ENCODE measurements at regions not wholly inside any gene's neighbourhood (a gene's known extent, or its start where the extent isn't known, plus 50 kb on each side); places are given as distances from the start of the nearest gene placed in this dataset.

DNA sequence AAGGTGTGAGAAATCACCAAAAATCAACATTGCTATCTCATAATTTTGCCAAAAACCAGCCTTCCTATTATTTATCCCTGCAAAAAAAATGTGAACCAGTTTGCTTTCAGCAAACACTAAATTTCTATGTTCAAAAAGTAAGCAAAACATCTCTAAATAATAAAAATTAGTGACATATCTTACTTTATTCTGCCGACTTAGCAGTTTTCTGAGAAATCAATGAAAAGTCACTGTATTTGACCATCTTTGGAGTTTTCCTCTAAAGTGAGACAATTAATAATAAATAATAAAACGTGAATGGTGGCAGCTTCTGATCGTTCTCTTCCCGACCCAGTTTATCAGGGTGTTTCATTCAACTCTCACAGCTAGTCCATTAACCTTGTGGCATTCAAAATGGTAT, 158.6 kb upstream of the TARS1 start:
- no peak overlapping the region for H3K27ac ChIP-seq
- no peaks in the 10 kb centered on the region for H3K27me3 ChIP-seq
- TF ChIP-seq, protein P1, sequence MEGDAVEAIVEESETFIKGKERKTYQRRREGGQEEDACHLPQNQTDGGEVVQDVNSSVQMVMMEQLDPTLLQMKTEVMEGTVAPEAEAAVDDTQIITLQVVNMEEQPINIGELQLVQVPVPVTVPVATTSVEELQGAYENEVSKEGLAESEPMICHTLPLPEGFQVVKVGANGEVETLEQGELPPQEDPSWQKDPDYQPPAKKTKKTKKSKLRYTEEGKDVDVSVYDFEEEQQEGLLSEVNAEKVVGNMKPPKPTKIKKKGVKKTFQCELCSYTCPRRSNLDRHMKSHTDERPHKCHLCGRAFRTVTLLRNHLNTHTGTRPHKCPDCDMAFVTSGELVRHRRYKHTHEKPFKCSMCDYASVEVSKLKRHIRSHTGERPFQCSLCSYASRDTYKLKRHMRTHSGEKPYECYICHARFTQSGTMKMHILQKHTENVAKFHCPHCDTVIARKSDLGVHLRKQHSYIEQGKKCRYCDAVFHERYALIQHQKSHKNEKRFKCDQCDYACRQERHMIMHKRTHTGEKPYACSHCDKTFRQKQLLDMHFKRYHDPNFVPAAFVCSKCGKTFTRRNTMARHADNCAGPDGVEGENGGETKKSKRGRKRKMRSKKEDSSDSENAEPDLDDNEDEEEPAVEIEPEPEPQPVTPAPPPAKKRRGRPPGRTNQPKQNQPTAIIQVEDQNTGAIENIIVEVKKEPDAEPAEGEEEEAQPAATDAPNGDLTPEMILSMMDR (IDR thresholded peaks at IDR 0.05): no peak
- peaks cover 0 to 23% (median 5%) of the 10 kb centered on the region in 9 donors for H3K4me1 ChIP-seq
- H3K4me3 ChIP-seq: no peak overlapping the region
- ATAC-seq (no peak), DNase-seq (no peak)
- H3K9me3 ChIP-seq: no peaks in the 10 kb centered on the region
- intact Hi-C loops (cut with DNase I): no loop called here
- 82 to 86% methylated on average over 4 of the region's 4 CpGs for WGBS, 2 donors
- no peaks in the 10 kb centered on the region for H3K36me3 ChIP-seq

DNA sequence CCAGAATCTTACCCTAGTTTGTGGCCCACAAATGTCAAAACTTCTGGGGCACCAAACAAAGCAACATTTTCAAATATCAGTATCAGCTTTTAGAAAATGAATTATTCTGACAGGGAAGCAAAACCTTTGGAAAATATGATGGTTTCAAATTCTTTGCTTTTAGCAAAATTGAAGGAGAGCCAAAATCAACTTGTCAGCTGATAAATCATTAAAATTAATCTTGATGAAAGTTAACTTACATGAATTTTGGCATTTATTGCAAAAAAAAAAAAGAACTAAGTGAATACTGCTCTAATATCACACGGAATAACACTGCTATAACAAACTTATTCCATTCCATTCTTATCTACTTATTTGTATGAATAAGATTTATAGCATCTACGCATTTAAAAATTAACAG, 158.1 kb upstream of the TARS1 start:
- H3K4me1 ChIP-seq: peaks cover 0 to 19% (median 5%) of the 10 kb centered on the region in 9 donors
- intact Hi-C loops (cut with DNase I): no loop called here
- ATAC-seq (no peak), DNase-seq (no peak)
- no peaks in the 10 kb centered on the region for H3K36me3 ChIP-seq
- no peaks in the 10 kb centered on the region for H3K27me3 ChIP-seq
- H3K27ac ChIP-seq: no peak overlapping the region
- 81 to 89% methylated on average over 2 of the region's 2 CpGs for WGBS, 2 donors
- TF ChIP-seq, protein P1 (IDR thresholded peaks at IDR 0.05): no peak
- no peaks in the 10 kb centered on the region for H3K9me3 ChIP-seq
- H3K4me3 ChIP-seq: no peak overlapping the region

DNA sequence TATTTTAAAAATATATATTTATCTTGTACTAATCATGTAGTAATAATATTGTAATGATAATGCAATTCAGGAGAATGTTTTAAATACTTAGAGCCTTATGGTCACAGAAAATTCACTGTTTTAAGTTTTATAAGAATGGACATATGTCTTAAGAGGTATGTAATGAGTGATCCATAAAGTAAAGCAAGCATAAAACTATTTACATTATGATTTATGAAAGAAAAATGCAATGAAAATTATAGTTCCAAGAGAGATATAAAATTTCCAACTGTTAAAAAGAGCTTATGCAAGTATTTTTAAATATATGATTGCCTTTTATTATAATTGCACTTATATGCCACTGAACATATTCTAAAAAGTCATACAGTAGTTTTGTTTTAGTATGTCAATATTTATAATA, 157.5 kb upstream of the TARS1 start:
- H3K4me3 ChIP-seq: no peak overlapping the region
- H3K9me3 ChIP-seq: no peaks in the 10 kb centered on the region
- H3K27me3 ChIP-seq: no peaks in the 10 kb centered on the region
- intact Hi-C loops (cut with DNase I): no loop called here
- TF ChIP-seq, protein P1 (IDR thresholded peaks at IDR 0.05): no peak
- ATAC-seq (no peak), DNase-seq (no peak)
- H3K27ac ChIP-seq: no peak overlapping the region
- peaks cover 0 to 19% (median 5%) of the 10 kb centered on the region in 9 donors for H3K4me1 ChIP-seq
- H3K36me3 ChIP-seq: no peaks in the 10 kb centered on the region

DNA sequence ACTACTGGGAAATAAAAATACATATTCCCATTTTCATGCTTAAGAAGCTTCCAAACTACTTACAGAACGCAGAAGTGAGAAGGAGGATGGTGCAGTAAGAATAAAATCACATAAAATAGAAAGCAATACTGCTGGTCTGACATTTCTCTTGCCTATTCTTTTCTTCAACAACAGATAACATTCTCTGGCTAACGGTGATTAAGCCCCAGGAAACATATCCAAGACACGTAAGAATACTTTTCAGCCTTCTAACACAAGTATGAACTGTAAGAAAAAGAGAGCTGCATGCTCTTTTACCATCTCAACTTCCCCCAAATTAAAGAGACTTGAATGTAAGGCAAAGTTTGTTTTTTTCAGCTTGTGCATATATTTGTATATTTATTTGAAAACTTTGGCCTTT, 156.1 kb upstream of the TARS1 start:
- Histone ChIP-seq H3K4me1 (peaks cover 0 to 19% (median 5%) of the 10 kb centered on the region in 9 donors), H3K36me3 (no peaks in the 10 kb centered on the region), H3K4me3 (no peak overlapping the region), H3K27ac (peak overlapping the region in 3 of 10 donors; percentile 17 to 46 (median 37)), H3K27me3 (no peaks in the 10 kb centered on the region), H3K9me3 (no peaks in the 10 kb centered on the region)
- TF ChIP-seq, protein P1 (IDR thresholded peaks at IDR 0.05): no peak
- ATAC-seq (no peak), DNase-seq (no peak)
- 41 to 49% methylated on average over 3 of the region's 3 CpGs for WGBS, 2 donors
- intact Hi-C loops (cut with DNase I): no loop called here

All from heart right ventricle (tissue), 16 donors.